Uterus (tissue), 2 donors: ENCODE measurements at regions not wholly inside any gene's neighbourhood (a gene's known extent, or its start where the extent isn't known, plus 50 kb on each side); places are given as distances from the start of the nearest gene placed in this dataset.

Source experiments
- CTCF ChIP-seq, 4 experiments: fragments of 200-600 bp in 2 of 4; fragments of 450-650 bp in 2 of 4; sonication (generic) in 2 of 4; IDR thresholded peaks; one replicate each; pipeline ENCODE4 v1.5.1; 2016 to 2019; ENCODE audit warnings: antibody characterized with exemption in 4 of 4, mild to moderate bottlenecking in 2 of 4, moderate library complexity in 1 of 4
- POLR2A ChIP-seq, 2 donors: fragments of 450-650 bp; IDR thresholded peaks; one replicate each; pipeline ENCODE4 v1.6.1; 2016; ENCODE audit warnings: antibody characterized with exemption in 2 of 2, mild to moderate bottlenecking in 1 of 2, moderate library complexity in 1 of 2

DNA sequence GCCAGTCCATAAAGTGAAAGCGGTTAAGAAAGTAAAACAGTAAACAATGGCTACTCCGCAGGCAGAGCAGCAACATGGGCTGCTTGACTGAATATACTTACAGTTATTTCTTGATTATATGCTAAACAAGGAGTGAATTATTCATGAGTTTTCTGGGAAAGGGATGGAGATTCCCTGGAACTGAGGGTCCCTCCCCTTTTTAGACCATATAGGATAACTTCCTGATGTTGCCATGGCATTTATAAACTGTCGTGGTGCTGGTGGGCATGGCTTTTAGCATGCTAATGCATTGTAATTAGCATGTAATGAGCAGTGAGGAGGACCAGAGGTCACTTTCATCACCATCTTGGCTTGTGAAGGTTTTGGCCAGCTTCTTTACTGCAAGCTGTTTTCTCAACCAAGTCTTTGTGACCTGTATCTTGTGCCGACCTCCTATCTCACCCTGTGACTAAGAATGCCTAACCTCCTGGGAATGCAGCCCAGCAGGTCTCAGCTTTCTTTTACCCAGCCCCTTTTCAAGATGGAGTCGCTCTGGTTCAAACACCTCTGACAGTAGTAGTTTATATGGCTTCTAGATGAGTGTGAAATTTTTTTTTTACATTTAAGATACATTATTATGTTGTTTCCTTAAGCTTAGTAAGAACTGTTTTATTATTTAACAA lies 514.8 kb upstream of the TENM3 start:
- TF ChIP-seq CTCF (IDR thresholded peaks at IDR 0.05) (no peak), POLR2A (IDR thresholded peaks at IDR 0.05) (no peak)
